HCT116 (cell line): ENCODE measurements at regions not wholly inside any gene's neighbourhood (a gene's known extent, or its start where the extent isn't known, plus 50 kb on each side); places are given as distances from the start of the nearest gene placed in this dataset.

Experiments
- ATAC-seq: fragments of 200-7000 bp; cut with Tn5 transposase; 2 replicates; pipeline ENCODE4 v1.9.1; 2020; ENCODE audit warnings: mild to moderate bottlenecking, moderate library complexity
- BruUV-seq: library from RNA; stranded (reverse); fragments of 400-500 nt; replicated peaks from 2 replicates; lab custom pipeline; 2021; lab: Mats Ljungman, UMichigan
- CTCF ChIA-PET: fragments of 300-600 bp; sonication (Branson Sonifier 250); formaldehyde crosslinking; loops from one replicate; lab custom pipeline; 2021; ENCODE audit warnings: antibody characterized with exemption; lab: Charles Lee
- POLR2A ChIA-PET: fragments of 300-600, 350-600 bp; sonication (Branson Sonifier 250); formaldehyde crosslinking; loops from one replicate; lab custom pipeline; 2021; ENCODE audit warnings: antibody characterized with exemption; lab: Charles Lee
- RAD21 ChIA-PET, 2 experiments: fragments of 300-600 bp; sonication (Branson Sonifier 250); formaldehyde crosslinking; loops; one replicate each; lab custom pipeline; 2023; ENCODE audit warnings: low total read pairs in 2 of 2; ENCODE audit not compliant: uncharacterized antibody in 2 of 2, unreplicated experiment in 2 of 2, low non-redundant PET in 1 of 2; lab: Charles Lee
- DNase-seq: peaks from one replicate; pipeline ENCODE4 v3.0.0-alpha.2; 2010; ENCODE audit warnings: low read depth, low spot score
- H2AFZ ChIP-seq: fragments of 200-600 bp; shearing (Covaris generic), sonication (generic); 2 replicates; pipeline ENCODE4 v1.6.1; 2017; ENCODE audit warnings: low read depth, mixed run types, mixed read lengths, antibody characterized with exemption, low read length; ENCODE audit not compliant: poor library complexity, severe bottlenecking
- H3K27ac ChIP-seq: 2 replicates; pipeline ENCODE4 v1.5.1; 2012; ENCODE audit warnings: low read depth, low read length
- H3K27me3 ChIP-seq: fragments of 200-600 bp; sonication (generic); 2 replicates; pipeline ENCODE4 v1.6.1; 2016; ENCODE audit warnings: mixed run types, low read length, mixed read lengths; ENCODE audit not compliant: insufficient read depth
- H3K36me3 ChIP-seq, 2 experiments: fragments of 200-500 bp in 1 of 2; fragments of 200-600 bp in 1 of 2; sonication (Bioruptor generic) in 1 of 2; sonication (generic) in 1 of 2; 2 replicates each; pipeline versions ENCODE4 v1.5.1 to v1.6.1; 2014 to 2016; ENCODE audit warnings: low read length in 2 of 2, inconsistent platforms in 1 of 2, mixed read lengths in 1 of 2, mixed run types in 1 of 2; ENCODE audit not compliant: insufficient read depth in 2 of 2, control insufficient read depth in 1 of 2
- H3K4me1 ChIP-seq, 2 experiments: fragments of 200-600 bp in 1 of 2; sonication (generic) in 1 of 2; 2 replicates each; pipeline versions ENCODE4 v1.5.1 to v1.6.1; 2012 to 2017; ENCODE audit warnings: low read length in 2 of 2, inconsistent platforms in 1 of 2, mild to moderate bottlenecking in 1 of 2, mixed read lengths in 1 of 2, mixed run types in 1 of 2, moderate library complexity in 1 of 2; ENCODE audit not compliant: insufficient read depth in 2 of 2, control insufficient read depth in 1 of 2
- H3K4me2 ChIP-seq: fragments of 200-600 bp; sonication (generic); 2 replicates; pipeline ENCODE4 v1.6.1; 2017; ENCODE audit warnings: mixed run types, low read length, mixed read lengths
- H3K4me3 ChIP-seq, 2 experiments: fragments of 200-600 bp in 1 of 2; sonication (generic) in 1 of 2; replicated peaks in 1 of 2; 2 replicates each; pipeline ENCODE4 v1.5.1; 2011 to 2016; ENCODE audit warnings: low read length in 2 of 2, control low read depth in 1 of 2, low read depth in 1 of 2, mild to moderate bottlenecking in 1 of 2, mixed read lengths in 1 of 2, mixed run types in 1 of 2
- H3K79me2 ChIP-seq: fragments of 200-600 bp; sonication (generic); 2 replicates; pipeline ENCODE4 v1.6.1; 2017; ENCODE audit warnings: mild to moderate bottlenecking, mixed run types, low read length, moderate library complexity, mixed read lengths; ENCODE audit not compliant: insufficient read depth
- H3K9ac ChIP-seq: fragments of 200-600 bp; sonication (generic); 2 replicates; pipeline ENCODE4 v1.6.1; 2016; ENCODE audit warnings: low read length, mixed read lengths
- H3K9me2 ChIP-seq: fragments of 200-600 bp; sonication (generic), shearing (Covaris generic); 2 replicates; pipeline ENCODE4 v1.6.1; 2017; ENCODE audit warnings: mixed run types, mild to moderate bottlenecking, moderate library complexity; ENCODE audit not compliant: insufficient read depth
- H3K9me3 ChIP-seq, 2 experiments: fragments of 200-500 bp in 1 of 2; fragments of 200-600 bp in 1 of 2; sonication (Bioruptor generic) in 1 of 2; sonication (generic) in 1 of 2; 2 replicates each; pipeline ENCODE4 v1.6.1; 2014 to 2017; ENCODE audit warnings: low read length in 2 of 2, mixed read lengths in 2 of 2, inconsistent platforms in 1 of 2, low read depth in 1 of 2, mild to moderate bottlenecking in 1 of 2, mixed run types in 1 of 2, moderate library complexity in 1 of 2; ENCODE audit not compliant: control insufficient read depth in 1 of 2, insufficient read depth in 1 of 2
- H4K20me1 ChIP-seq: fragments of 200-600 bp; sonication (generic), shearing (Covaris generic); 2 replicates; pipeline ENCODE4 v1.6.1; 2017; ENCODE audit warnings: mixed run types, mild to moderate bottlenecking, moderate library complexity; ENCODE audit not compliant: insufficient read depth
- CBX3 ChIP-seq: IDR thresholded peaks from 2 replicates; pipeline ENCODE4 v1.6.1; 2012; ENCODE audit warnings: low read depth
- EGR1 ChIP-seq: IDR thresholded peaks from 2 replicates; pipeline ENCODE4 v1.6.1; 2012; ENCODE audit warnings: low read depth
- EZH2 ChIP-seq: fragments of 200-600 bp; sonication (generic); IDR thresholded peaks from 2 replicates; pipeline ENCODE4 v1.6.1; 2017; ENCODE audit warnings: antibody characterized with exemption, mixed run types
- EZH2phosphoT487 ChIP-seq: fragments of 200-600 bp; IDR thresholded peaks from 2 replicates; pipeline ENCODE4 v1.6.1; 2018; ENCODE audit warnings: antibody characterized with exemption, borderline replicate concordance
- RAD21 ChIP-seq: IDR thresholded peaks from 2 replicates; pipeline ENCODE4 v1.6.1; 2012; ENCODE audit warnings: low read depth, mild to moderate bottlenecking
- SIN3A ChIP-seq: IDR thresholded peaks from 2 replicates; pipeline ENCODE4 v1.6.1; 2012; ENCODE audit warnings: low read depth
- SRF ChIP-seq: IDR thresholded peaks from 2 replicates; pipeline ENCODE4 v1.6.1; 2012; ENCODE audit warnings: low read depth
- YY1 ChIP-seq: IDR thresholded peaks from 2 replicates; pipeline ENCODE4 v1.6.1; 2011; ENCODE audit warnings: low read length, low read depth, moderate library complexity, mild to moderate bottlenecking; ENCODE audit not compliant: insufficient replicate concordance; ENCODE audit errors: extremely low read depth
- ZBTB33 ChIP-seq: IDR thresholded peaks from 2 replicates; pipeline ENCODE4 v1.6.1; 2011; ENCODE audit warnings: mild to moderate bottlenecking, low read length, moderate library complexity; ENCODE audit not compliant: insufficient replicate concordance; ENCODE audit errors: extremely low read depth
- intact Hi-C: fragments of 100-400 bp; cut with micrococcal nuclease; formaldehyde crosslinking; loops from 2 replicates; pipeline ENCODE4 v1.10.0; 2022

DNA sequence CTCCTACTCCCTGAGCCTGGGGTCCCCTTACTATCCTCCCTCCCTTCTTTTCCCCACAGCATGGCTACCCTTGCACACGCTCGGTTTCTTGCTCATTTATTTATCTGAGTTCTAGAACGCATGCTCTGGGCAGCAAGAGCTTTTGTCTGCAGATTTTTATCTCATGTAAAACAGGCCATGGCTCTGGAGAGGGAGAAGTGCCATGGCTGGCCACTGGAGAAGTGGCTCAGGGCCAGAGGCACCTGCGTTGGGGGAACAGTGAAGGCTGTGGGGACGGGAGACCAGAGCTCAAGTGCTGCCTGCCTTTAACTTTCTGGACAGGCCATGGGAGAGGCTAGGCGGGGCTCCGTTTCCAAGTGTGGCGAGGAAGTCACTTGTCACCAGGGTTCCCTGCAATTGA is 177.7 kb upstream of the SULF2 start:
- Histone ChIP-seq H2AFZ (no peak overlapping the region), H3K27ac (no peak overlapping the region), H3K9me3 (no peaks in the 10 kb centered on the region), H3K79me2 (no peaks in the 10 kb centered on the region), H3K4me3 (no peak overlapping the region), H3K9me2 (no peaks in the 10 kb centered on the region), H3K9ac (no peak overlapping the region), H3K4me1 (peaks cover 0 to 10% of the 10 kb centered on the region in 2 experiments; a peak in 2 of 4 replicates), H4K20me1 (no peaks in the 10 kb centered on the region), H3K27me3 (no peaks in the 10 kb centered on the region), H3K4me2 (no peak overlapping the region), H3K36me3 (no peaks in the 10 kb centered on the region)
- intact Hi-C loops = no loop called here
- DNase-seq (no peak), ATAC-seq (no peak)
- no TSS peak for BruUV-seq
- ChIA-PET RAD21 (no interaction called here), POLR2A (no interaction called here), CTCF (no interaction called here)
- TF ChIP-seq YY1 (no peak), EZH2phosphoT487 (no peak), EZH2 (no peak), EGR1 (no peak), CBX3 (no peak), ZBTB33 (no peak), SIN3A (no peak), SRF (no peak), RAD21 (no peak)
